K562 (cell line): ENCODE measurements at regions not wholly inside any gene's neighbourhood (a gene's known extent, or its start where the extent isn't known, plus 50 kb on each side); places are given as distances from the start of the nearest gene placed in this dataset.

ENCODE experiments used
- ATAC-seq: fragments of 200-7000 bp; cut with Tn5 transposase; 3 replicates; pipeline ENCODE4 v1.9.1; 2020; ENCODE audit warnings: moderate library complexity
- BruUV-seq: library from RNA; stranded (reverse); fragments of 400-500 nt; replicated peaks from 2 replicates; lab custom pipeline; 2021; lab: Mats Ljungman, UMichigan
- CTCF ChIA-PET: fragments of 300-600 bp; formaldehyde crosslinking; extraction: SDS; loops from one replicate; lab custom pipeline; 2021; ENCODE audit warnings: low intra/inter-chr PET ratio; lab: Yijun Ruan, JAX
- POLR2A ChIA-PET: fragments of 300-600, 350-650 bp; sonication (Branson Sonifier 250); formaldehyde crosslinking; extraction: SDS; loops from one replicate; lab custom pipeline; 2021; ENCODE audit warnings: antibody characterized with exemption, inconsistent platforms; lab: Yijun Ruan, JAX
- DNase-seq, 4 experiments: peaks; one replicate each; pipeline versions ENCODE4 v3.0.0 to v3.0.0-alpha.2; 2011 to 2018; ENCODE audit warnings: low spot score in 3 of 4, mixed read lengths in 3 of 4; ENCODE audit errors: extremely low read depth in 1 of 4
- FAIRE-seq: peaks from 2 replicates; lab custom pipeline; 2011; peaks lifted over from hg19 to GRCh38; lab: Jason Lieb, UNC
- H2AFZ ChIP-seq: 2 replicates; pipeline ENCODE4 v1.6.0; 2011; ENCODE audit warnings: low read depth, low read length, control low read depth, inconsistent platforms
- H3K27ac ChIP-seq: fragments of 200-600 bp; 3 replicates; pipeline ENCODE4 v1.8.0; 2011; ENCODE audit warnings: low read depth, mild to moderate bottlenecking, control low read depth, inconsistent platforms, low read length, moderate library complexity, mixed read lengths; ENCODE audit errors: extremely low read depth
- H3K27me3 ChIP-seq, 2 experiments: fragments of 300-600 bp in 1 of 2; 2 replicates in 1 of 2; 3 replicates in 1 of 2; pipeline versions ENCODE4 v1.6.0 to v1.8.0; 2011; ENCODE audit warnings: inconsistent platforms in 2 of 2, low read length in 2 of 2, mild to moderate bottlenecking in 1 of 2, mixed read lengths in 1 of 2, moderate library complexity in 1 of 2; ENCODE audit not compliant: control insufficient read depth in 2 of 2, insufficient read depth in 2 of 2
- H3K36me3 ChIP-seq: fragments of 300-600 bp; 3 replicates; pipeline ENCODE4 v1.8.0; 2011; ENCODE audit warnings: mild to moderate bottlenecking, low read length, inconsistent platforms; ENCODE audit not compliant: control insufficient read depth, insufficient read depth
- H3K4me1 ChIP-seq, 2 experiments: fragments of 200-600 bp in 1 of 2; replicated peaks in 1 of 2; 2 replicates in 1 of 2; 3 replicates in 1 of 2; pipeline versions ENCODE4 v1.5.1 to v1.8.0; 2011; ENCODE audit warnings: inconsistent platforms in 2 of 2, low read length in 2 of 2, mild to moderate bottlenecking in 1 of 2, mixed read lengths in 1 of 2, moderate library complexity in 1 of 2; ENCODE audit not compliant: control insufficient read depth in 2 of 2, insufficient read depth in 2 of 2
- H3K4me2 ChIP-seq: 2 replicates; pipeline ENCODE4 v1.6.1; 2011; ENCODE audit warnings: low read length, control low read depth, inconsistent platforms, mixed read lengths; ENCODE audit not compliant: insufficient read depth
- H3K4me3 ChIP-seq: fragments of 200-600 bp; sonication (generic), shearing (Covaris generic); 2 replicates; pipeline ENCODE4 v1.5.1; 2016; ENCODE audit warnings: control low read depth, inconsistent platforms
- H3K79me2 ChIP-seq: fragments of 200-600 bp; 3 replicates; pipeline ENCODE4 v1.8.0; 2011; ENCODE audit warnings: low read length, inconsistent platforms; ENCODE audit not compliant: control insufficient read depth, insufficient read depth
- H3K9ac ChIP-seq, 2 experiments: 2 replicates each; pipeline versions ENCODE4 v1.6.0 to v1.6.1; 2011; ENCODE audit warnings: low read depth in 2 of 2, low read length in 2 of 2, control low read depth in 1 of 2, inconsistent platforms in 1 of 2, mild to moderate bottlenecking in 1 of 2, mixed read lengths in 1 of 2; ENCODE audit not compliant: insufficient read depth in 1 of 2
- H3K9me1 ChIP-seq: one replicate; pipeline ENCODE4 v1.6.0; 2011; ENCODE audit warnings: inconsistent platforms, mild to moderate bottlenecking, low read length, moderate library complexity; ENCODE audit not compliant: control insufficient read depth, insufficient read depth
- H3K9me3 ChIP-seq: replicated peaks from 2 replicates; pipeline ENCODE4 v1.5.1; 2011; ENCODE audit warnings: low read depth, low read length, inconsistent platforms; ENCODE audit not compliant: control insufficient read depth, insufficient read depth
- H4K20me1 ChIP-seq: replicated peaks from 2 replicates; pipeline ENCODE4 v1.6.1; 2011; ENCODE audit warnings: low read length, inconsistent platforms, mixed read lengths; ENCODE audit not compliant: control insufficient read depth, insufficient read depth
- CBX5 ChIP-seq: IDR thresholded peaks from 2 replicates; pipeline ENCODE4 v1.6.1; 2014; ENCODE audit warnings: low read depth, borderline replicate concordance
- DMBX1 ChIP-seq: fragments of 250-450 bp; sonication (Bioruptor Pico); IDR thresholded peaks from 2 replicates; pipeline ENCODE4 v1.8.0; 2022; ENCODE audit warnings: inconsistent platforms, mild to moderate bottlenecking, moderate library complexity, borderline replicate concordance
- EP400 ChIP-seq: fragments of 450-650 bp; IDR thresholded peaks from 2 replicates; pipeline ENCODE4 v1.6.1; 2017; ENCODE audit warnings: antibody characterized with exemption, mild to moderate bottlenecking, moderate library complexity
- HNRNPL ChIP-seq: fragments of 200-400 bp; formaldehyde crosslinking; IDR thresholded peaks from 2 replicates; pipeline ENCODE4 v1.6.1; 2017; ENCODE audit warnings: low read depth, mild to moderate bottlenecking, low read length
- MAFG ChIP-seq: fragments of 450-650 bp; conservative IDR thresholded peaks from 2 replicates; pipeline ENCODE4 v1.6.1; 2016; ENCODE audit warnings: missing genetic modification characterization, missing compliant biosample characterization
- NFE2L1 ChIP-seq: fragments of 450-650 bp; IDR thresholded peaks from 2 replicates; pipeline ENCODE4 v1.6.1; 2016; ENCODE audit warnings: missing genetic modification characterization, low read depth, mild to moderate bottlenecking, missing compliant biosample characterization, moderate library complexity, borderline replicate concordance
- PHF20 ChIP-seq: fragments of 450-650 bp; IDR thresholded peaks from 2 replicates; pipeline ENCODE4 v1.6.1; 2018; ENCODE audit not compliant: partially characterized antibody
- PML ChIP-seq: IDR thresholded peaks from 2 replicates; pipeline ENCODE4 v1.6.1; 2012; ENCODE audit warnings: low read length, inconsistent platforms
- RFX5 ChIP-seq: IDR thresholded peaks from 2 replicates; pipeline ENCODE4 v1.6.1; 2011; ENCODE audit warnings: low read depth, mild to moderate bottlenecking, improper control_type of control experiment, low read length
- THRB ChIP-seq: fragments of 450-650 bp; formaldehyde crosslinking; conservative IDR thresholded peaks from 2 replicates; pipeline ENCODE4 v1.4.0; 2022; ENCODE audit warnings: mild to moderate bottlenecking, missing genetic modification characterization
- ZNF124 ChIP-seq: sonication (generic); formaldehyde crosslinking; IDR thresholded peaks from 2 replicates; pipeline ENCODE4 v1.8.1; 2022; ENCODE audit warnings: missing genetic modification reagents
- ZNF354B ChIP-seq: fragments of 250-450 bp; sonication (Bioruptor Pico); IDR thresholded peaks from 2 replicates; pipeline ENCODE4 v1.4.0; 2020
- ZNF589 ChIP-seq: fragments of 200-800 bp; sonication (Bioruptor generic); IDR thresholded peaks from 2 replicates; pipeline ENCODE4 v1.6.1; 2016; ENCODE audit warnings: low read depth, missing genetic modification characterization, missing compliant biosample characterization
- ZNF76 ChIP-seq: fragments of 250-450 bp; sonication (Bioruptor Pico); IDR thresholded peaks from 2 replicates; pipeline ENCODE4 v1.4.0; 2020; ENCODE audit warnings: mild to moderate bottlenecking, moderate library complexity, borderline replicate concordance
- ZNF785 ChIP-seq: fragments of 250-450 bp; sonication (Bioruptor Pico); IDR thresholded peaks from 2 replicates; pipeline ENCODE4 v1.4.0; 2020; ENCODE audit warnings: mild to moderate bottlenecking
- WGBS: fragments of 100-300 bp; shearing (Covaris generic); methylation state at CpG from one replicate; pipeline ENCODE4 v1.1.6; 2016; ENCODE audit warnings: low coverage, mixed read lengths; ENCODE audit not compliant: insufficient coverage; ENCODE audit errors: missing lambda C conversion rate; 5-methylcytosine and 5-hydroxymethylcytosine counted together
- in situ Hi-C: fragments of 300-500 bp; cut with MboI; formaldehyde crosslinking; loops from 4 replicates; pipeline ENCODE4 v1.15.0; 2018; ENCODE audit warnings: inconsistent platforms, mixed read lengths
- intact Hi-C: fragments of 100-400 bp; cut with micrococcal nuclease; formaldehyde crosslinking; loops from 2 replicates; pipeline ENCODE4 v1.14.2; 2022

- Histone ChIP-seq H3K4me2 (no peak overlapping the region), H3K4me3 (no peak overlapping the region), H3K27ac (no peak overlapping the region), H4K20me1 (no peaks in the 10 kb centered on the region), H3K9me3 (no peaks in the 10 kb centered on the region; the same call in 1 of the 2 replicates), H3K79me2 (no peaks in the 10 kb centered on the region), H2AFZ (no peak overlapping the region), H3K9me1 (no peaks in the 10 kb centered on the region), H3K4me1 (no peaks in the 10 kb centered on the region), H3K9ac (no peak overlapping the region), H3K27me3 (no peaks in the 10 kb centered on the region), H3K36me3 (no peaks in the 10 kb centered on the region)
- in situ Hi-C loops: no loop called here
- BruUV-seq: no TSS peak
- WGBS: 0% methylated on average over 3 of the region's 3 CpGs
- no peak for FAIRE-seq
- intact Hi-C loops: no loop called here
- ChIA-PET POLR2A (no interaction called here), CTCF (no interaction called here)
- ATAC-seq: no peak
- TF ChIP-seq EP400 (no peak), ZNF354B (CRISPR knock-in tag) (no peak), MAFG (tag) (no peak), NFE2L1 (no peak), HNRNPL (no peak), ZNF589 (CRISPR knock-in tag) (no peak), THRB (CRISPR knock-in tag) (no peak), RFX5 (no peak), PHF20 (no peak), ZNF124 (CRISPR knock-in tag) (no peak), ZNF785 (CRISPR knock-in tag) (no peak), ZNF76 (CRISPR knock-in tag) (no peak), CBX5 (no peak), DMBX1 (no peak), PML (no peak)
- no peak for DNase-seq
Observed at GRCh38 chr4:45358573-45359506, 632.5 kb upstream of the GNPDA2 start.
